Adrenal gland (tissue), 9 donors: ENCODE measurements at regions not wholly inside any gene's neighbourhood (a gene's known extent, or its start where the extent isn't known, plus 50 kb on each side); places are given as distances from the start of the nearest gene placed in this dataset.

Experiments
- DNase-seq, 7 donors: peaks; one replicate each; pipeline ENCODE4 v3.0.0-alpha.2; 2019 to 2020
- H3K27ac ChIP-seq, 5 donors: fragments of 200-600 bp; sonication (generic) in 4 of 5; 1 replicate in 3 of 5; 2 replicates in 2 of 5; pipeline versions ENCODE4 v1.5.1 to v1.8.0; 2016 to 2020; ENCODE audit warnings: mild to moderate bottlenecking in 1 of 5
- H3K27me3 ChIP-seq: fragments of 200-600 bp; 2 replicates; pipeline ENCODE4 v1.8.0; 2021
- H3K36me3 ChIP-seq, 2 donors: fragments of 200-600 bp; replicated peaks in 1 of 2; 1 replicate in 1 of 2; 2 replicates in 1 of 2; pipeline versions ENCODE4 v1.5.1 to v1.8.0; 2018 to 2022
- H3K4me1 ChIP-seq, 2 donors: fragments of 200-600 bp; replicated peaks in 1 of 2; 1 replicate in 1 of 2; 2 replicates in 1 of 2; pipeline versions ENCODE4 v1.5.1 to v1.8.0; 2018 to 2021
- H3K4me3 ChIP-seq, 4 donors: fragments of 200-600 bp; sonication (generic) in 3 of 4; one replicate each; pipeline ENCODE4 v1.5.1; 2016 to 2018
- H3K9me3 ChIP-seq, 3 donors: fragments of 200-600 bp; sonication (generic) in 1 of 3; replicated peaks in 1 of 3; 1 replicate in 2 of 3; 2 replicates in 1 of 3; pipeline versions ENCODE4 v1.5.1 to v1.8.0; 2016 to 2021
- POLR2A ChIP-seq, 2 donors: fragments of 450-650 bp; IDR thresholded peaks; one replicate each; pipeline ENCODE4 v1.6.1; 2017; ENCODE audit warnings: antibody characterized with exemption in 2 of 2, mild to moderate bottlenecking in 2 of 2, moderate library complexity in 1 of 2
- WGBS, 4 donors: extraction: QIAGEN DNeasy Blood & Tissue Kit in 2 of 4; methylation state at CpG; one replicate each; pipeline versions ENCODE4 v1.1.5 to v1.1.7; 2013 to 2017; 5-methylcytosine and 5-hydroxymethylcytosine counted together
- intact Hi-C, 2 donors: fragments of 100-400 bp; cut with DNase I; formaldehyde crosslinking; loops; one replicate each; pipeline versions ENCODE4 v1.14.1 to v1.15.0; 2022 to 2023
- TF ChIP-seq, protein P1 (sequence below), 6 experiments: fragments of 450-650 bp in 4 of 6; fragments of 200-600 bp in 2 of 6; sonication (generic) in 1 of 6; IDR thresholded peaks; 1 replicate in 5 of 6; 2 replicates in 1 of 6; pipeline versions ENCODE4 v1.5.1 to v1.8.0; 2016 to 2021; ENCODE audit warnings: antibody characterized with exemption in 6 of 6, mild to moderate bottlenecking in 2 of 6, moderate library complexity in 1 of 6
- donor health status: healthy with polysubstance abuse.
- donor health status: Bipolar disorder and iron deficiency.
- donor health status: DM: yes; HTN: yes; CAD: no.
- donor health status: DM: no; HTN: no; CAD: no.
- donor health status: DM: no; HTN: no; CAD: no.

- Histone ChIP-seq H3K27ac (no peak overlapping the region), H3K9me3 (no peaks in the 10 kb centered on the region), H3K36me3 (no peaks in the 10 kb centered on the region), H3K4me1 (no peaks in the 10 kb centered on the region), H3K27me3 (no peaks in the 10 kb centered on the region), H3K4me3 (no peak overlapping the region)
- TF ChIP-seq, protein P1, sequence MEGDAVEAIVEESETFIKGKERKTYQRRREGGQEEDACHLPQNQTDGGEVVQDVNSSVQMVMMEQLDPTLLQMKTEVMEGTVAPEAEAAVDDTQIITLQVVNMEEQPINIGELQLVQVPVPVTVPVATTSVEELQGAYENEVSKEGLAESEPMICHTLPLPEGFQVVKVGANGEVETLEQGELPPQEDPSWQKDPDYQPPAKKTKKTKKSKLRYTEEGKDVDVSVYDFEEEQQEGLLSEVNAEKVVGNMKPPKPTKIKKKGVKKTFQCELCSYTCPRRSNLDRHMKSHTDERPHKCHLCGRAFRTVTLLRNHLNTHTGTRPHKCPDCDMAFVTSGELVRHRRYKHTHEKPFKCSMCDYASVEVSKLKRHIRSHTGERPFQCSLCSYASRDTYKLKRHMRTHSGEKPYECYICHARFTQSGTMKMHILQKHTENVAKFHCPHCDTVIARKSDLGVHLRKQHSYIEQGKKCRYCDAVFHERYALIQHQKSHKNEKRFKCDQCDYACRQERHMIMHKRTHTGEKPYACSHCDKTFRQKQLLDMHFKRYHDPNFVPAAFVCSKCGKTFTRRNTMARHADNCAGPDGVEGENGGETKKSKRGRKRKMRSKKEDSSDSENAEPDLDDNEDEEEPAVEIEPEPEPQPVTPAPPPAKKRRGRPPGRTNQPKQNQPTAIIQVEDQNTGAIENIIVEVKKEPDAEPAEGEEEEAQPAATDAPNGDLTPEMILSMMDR (IDR thresholded peaks at IDR 0.05): no peak
- TF ChIP-seq POLR2A (IDR thresholded peaks at IDR 0.05): no peak
- DNase-seq: no peak
- 62 to 73% (median 64%) methylated on average over 5 of the region's 5 CpGs for WGBS, 4 donors
- intact Hi-C loops: no loop called here
Observed at GRCh38 chr4:147049946-147050345, 104.3 kb upstream of the TTC29 start.

- Histone ChIP-seq H3K4me1 (no peaks in the 10 kb centered on the region), H3K36me3 (no peaks in the 10 kb centered on the region), H3K4me3 (no peak overlapping the region), H3K9me3 (no peaks in the 10 kb centered on the region), H3K27ac (no peak overlapping the region), H3K27me3 (no peaks in the 10 kb centered on the region)
- WGBS, 4 donors: 25 to 48% (median 38%) methylated on average over 2 of the region's 2 CpGs
- intact Hi-C loops: no loop called here
- TF ChIP-seq, protein P1 (IDR thresholded peaks at IDR 0.05): no peak
- no peak for TF ChIP-seq POLR2A (IDR thresholded peaks at IDR 0.05)
- DNase-seq: no peak
Observed at GRCh38 chr4:147050356-147050765, 104.7 kb upstream of the TTC29 start.

DNA sequence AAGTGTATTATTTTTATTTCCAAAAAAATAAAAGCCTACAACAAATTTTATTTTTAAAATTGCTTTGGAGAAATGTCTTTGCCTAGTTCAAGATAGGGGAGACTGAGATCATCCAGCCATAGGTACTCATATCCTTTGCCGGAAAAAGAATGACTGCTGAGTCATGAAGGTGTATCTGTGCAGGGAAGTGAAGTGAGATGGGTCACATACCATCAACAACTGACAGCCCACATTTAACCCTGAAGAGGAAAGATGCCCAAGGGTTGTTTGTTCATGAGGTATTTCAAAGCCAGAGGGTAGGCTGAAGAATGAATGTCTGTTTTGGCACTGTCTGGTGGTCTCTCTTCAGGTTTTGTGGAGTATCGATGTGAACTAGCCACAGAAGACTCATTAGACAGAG is 106.7 kb upstream of the TTC29 start:
- H3K4me1 ChIP-seq: no peaks in the 10 kb centered on the region
- H3K36me3 ChIP-seq: no peaks in the 10 kb centered on the region
- intact Hi-C loops: no loop called here
- no peak overlapping the region for H3K27ac ChIP-seq
- DNase-seq: no peak
- TF ChIP-seq POLR2A (IDR thresholded peaks at IDR 0.05): no peak
- TF ChIP-seq, protein P1 (IDR thresholded peaks at IDR 0.05): no peak
- WGBS, 4 donors: 72 to 88% (median 80%) methylated on average over 2 of the region's 2 CpGs
- H3K4me3 ChIP-seq: no peak overlapping the region
- no peaks in the 10 kb centered on the region for H3K9me3 ChIP-seq
- no peaks in the 10 kb centered on the region for H3K27me3 ChIP-seq

DNA sequence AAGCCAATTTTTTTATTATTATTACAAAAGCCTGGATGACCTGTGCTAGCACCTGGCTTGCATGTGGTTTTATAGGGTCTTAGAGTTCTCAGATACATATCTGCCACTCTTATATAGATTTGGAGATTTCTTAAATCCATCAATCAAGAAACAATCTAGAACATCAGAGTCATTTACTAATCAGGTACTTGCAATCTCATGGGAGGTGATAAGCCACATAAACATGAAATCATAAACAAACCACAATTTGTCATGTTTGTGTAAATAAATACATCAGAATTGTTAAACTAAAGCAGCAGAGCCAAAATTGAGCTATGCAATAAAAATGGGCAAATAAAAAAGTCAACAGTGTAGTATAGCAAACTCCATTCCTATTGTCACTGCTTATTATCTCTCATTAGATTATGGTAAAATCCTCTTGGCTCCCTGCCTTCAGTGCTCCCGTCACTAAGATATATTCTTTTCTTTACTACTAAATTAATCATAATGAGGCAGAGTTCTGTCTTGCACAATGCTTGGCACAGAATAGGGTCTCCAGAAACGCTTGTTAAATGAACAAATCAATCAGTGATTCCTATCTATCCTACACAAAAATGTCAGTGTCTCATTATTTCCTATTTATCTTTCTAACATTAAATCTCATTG is 108.7 kb upstream of the TTC29 start:
- Histone ChIP-seq H3K27ac (no peak overlapping the region), H3K36me3 (no peaks in the 10 kb centered on the region), H3K4me3 (no peak overlapping the region), H3K4me1 (no peaks in the 10 kb centered on the region), H3K9me3 (no peaks in the 10 kb centered on the region), H3K27me3 (no peaks in the 10 kb centered on the region)
- WGBS, 4 donors: 52 to 62% (median 58%) methylated on average over 2 of the region's 2 CpGs
- TF ChIP-seq, protein P1 (IDR thresholded peaks at IDR 0.05): no peak
- no peak for TF ChIP-seq POLR2A (IDR thresholded peaks at IDR 0.05)
- DNase-seq: no peak
- intact Hi-C loops: no loop called here
